NCI-H345 treated with DMSO at 0.1 percent for 48 hours (cell line): ENCODE measurements at regions not wholly inside any gene's neighbourhood (a gene's known extent, or its start where the extent isn't known, plus 50 kb on each side); places are given as distances from the start of the nearest gene placed in this dataset.
"Not testable (repeated sequence)": the region's sequence is repeated elsewhere in the genome, so short reads cannot be mapped to it uniquely, and the experiment has no call there.

Experiments
- DNase-seq: peaks from one replicate; lab custom pipeline; 2025; ENCODE audit not compliant: unreplicated experiment; lab: John Stamatoyannopoulos, UW

DNA sequence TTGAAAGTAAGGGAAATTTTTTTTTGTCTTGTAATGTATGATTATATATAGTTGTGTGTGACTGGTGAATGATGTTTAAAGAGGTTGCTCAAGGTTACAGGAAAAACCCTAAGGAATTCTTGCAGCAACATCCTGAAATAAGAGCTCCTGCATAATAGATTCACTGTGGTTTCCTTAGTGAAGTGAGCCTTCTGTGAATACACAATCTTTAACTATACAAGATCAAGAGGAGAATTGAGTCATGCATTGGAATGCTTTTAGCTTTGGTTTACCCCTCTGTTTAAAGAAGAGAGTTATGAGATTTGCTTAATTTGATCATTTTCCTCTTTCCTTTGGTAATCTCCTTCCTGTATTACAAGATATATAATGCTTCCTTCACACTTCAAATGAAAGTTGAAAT is 141.6 kb upstream of the EYA4 start:
- DNase-seq, result no peak

DNA sequence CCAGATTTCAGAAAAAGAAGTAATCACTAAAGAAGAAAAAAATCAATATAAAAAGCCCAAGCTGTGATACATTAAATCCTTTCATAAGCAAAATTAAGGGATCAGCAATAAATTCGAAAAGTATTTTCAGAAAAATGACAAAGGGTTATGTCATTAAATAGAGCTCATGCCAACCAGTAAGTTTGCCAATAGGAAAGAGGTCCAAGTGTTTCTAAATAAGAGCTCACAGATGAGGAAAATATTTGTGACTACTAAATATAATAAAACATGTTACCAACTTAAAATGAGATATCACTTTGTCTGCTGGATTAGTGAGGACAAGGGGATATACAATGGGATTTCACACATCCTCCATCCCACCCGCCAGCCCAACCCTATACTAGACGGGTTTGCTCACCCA is 140.3 kb upstream of the EYA4 start:
- DNase-seq, result no peak

DNA sequence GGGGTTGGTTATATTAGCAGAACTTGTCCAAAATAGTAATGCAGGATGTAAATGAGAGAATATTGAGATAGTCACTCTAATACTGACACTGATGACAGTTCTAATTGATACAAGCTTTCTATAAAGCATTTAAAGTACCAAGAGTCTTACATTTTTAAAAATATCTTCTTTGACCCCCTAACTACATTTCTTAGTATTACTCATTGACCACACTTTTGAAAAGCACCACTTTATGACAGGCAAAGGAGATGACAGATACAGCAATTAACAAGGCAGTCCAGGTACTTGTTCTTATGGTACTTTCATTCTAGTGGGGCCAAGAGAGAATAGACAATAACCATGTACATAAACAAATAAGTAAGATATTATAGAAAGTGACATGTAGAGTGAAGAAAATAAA is 139.4 kb upstream of the EYA4 start:
- DNase-seq, result no peak

DNA sequence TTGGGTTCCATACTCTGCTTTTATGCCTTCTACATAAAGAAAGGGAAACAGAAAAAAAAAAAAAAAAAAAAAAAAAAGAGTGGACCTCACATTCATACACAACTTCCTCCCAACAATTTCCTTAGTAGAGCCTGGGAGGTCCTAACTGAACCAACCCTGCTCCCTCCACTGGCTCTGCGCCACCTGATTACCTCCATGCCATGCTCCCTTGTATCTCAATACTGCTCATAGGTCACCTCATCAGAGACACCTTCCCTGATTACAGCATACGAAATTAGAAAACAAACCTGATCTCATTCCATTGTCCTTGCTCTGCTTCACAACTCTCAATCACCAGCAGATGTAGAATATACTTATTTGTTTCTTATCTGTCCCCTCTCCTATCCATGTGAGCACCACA is 134.2 kb upstream of the EYA4 start:
- no peak for DNase-seq

DNA sequence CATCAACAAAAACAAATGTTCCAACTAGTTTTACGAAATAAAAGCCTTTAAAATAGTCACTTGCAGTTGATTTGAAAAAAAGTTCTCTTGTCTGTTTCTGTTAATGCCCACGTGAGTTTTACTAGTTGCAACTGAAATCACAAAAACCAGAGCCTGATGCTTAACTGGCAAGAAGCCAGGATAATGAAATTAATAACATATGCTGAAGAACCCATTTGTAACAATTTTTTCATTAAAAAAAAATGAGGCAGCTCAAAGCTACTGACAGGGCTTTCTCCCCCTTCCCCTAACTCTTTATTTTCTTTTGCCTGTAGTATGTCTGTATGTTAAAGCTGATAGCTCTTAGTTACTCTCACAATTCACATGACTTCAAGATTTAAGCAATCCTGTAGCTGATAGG is 132.7 kb upstream of the EYA4 start:
- DNase-seq, result no peak

DNA sequence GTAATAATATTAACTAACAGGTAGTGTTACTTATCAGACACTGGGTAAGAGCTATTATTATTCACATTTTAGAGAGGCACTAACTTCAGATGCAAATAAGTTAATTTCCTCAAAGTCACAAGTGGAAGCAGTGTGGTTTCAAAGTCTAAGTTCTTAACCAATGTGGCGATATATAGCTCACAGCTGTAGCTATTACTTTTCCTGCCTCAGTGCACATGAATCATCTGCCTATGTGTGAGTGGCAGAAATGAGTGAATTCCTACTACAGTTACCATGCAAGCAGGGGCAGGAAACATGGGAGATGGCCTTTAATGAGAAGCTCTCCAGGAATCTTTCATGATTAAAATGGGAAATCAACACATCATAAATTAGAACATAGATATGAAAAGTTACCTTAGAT is 126.2 kb upstream of the EYA4 start:
- no peak for DNase-seq

DNA sequence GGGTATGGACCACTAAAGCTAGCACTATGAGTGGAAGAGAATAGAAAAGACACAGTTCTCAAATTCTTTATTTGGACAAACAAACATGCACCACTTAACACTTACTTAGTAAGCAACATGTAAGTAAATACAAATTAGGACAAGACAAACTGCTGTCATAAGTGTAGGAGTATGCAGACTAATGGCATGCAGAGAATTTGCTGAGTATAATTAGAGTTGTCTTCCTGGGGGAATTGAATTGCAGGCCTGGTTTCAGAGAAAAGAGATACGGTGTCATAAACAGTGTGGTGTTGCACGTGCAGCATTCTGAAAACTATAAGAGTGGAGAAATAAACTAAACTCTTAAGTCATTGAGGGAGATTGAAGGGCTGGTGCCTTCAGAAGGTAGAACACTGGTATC is 125.2 kb upstream of the EYA4 start:
- DNase-seq, result no peak

DNA sequence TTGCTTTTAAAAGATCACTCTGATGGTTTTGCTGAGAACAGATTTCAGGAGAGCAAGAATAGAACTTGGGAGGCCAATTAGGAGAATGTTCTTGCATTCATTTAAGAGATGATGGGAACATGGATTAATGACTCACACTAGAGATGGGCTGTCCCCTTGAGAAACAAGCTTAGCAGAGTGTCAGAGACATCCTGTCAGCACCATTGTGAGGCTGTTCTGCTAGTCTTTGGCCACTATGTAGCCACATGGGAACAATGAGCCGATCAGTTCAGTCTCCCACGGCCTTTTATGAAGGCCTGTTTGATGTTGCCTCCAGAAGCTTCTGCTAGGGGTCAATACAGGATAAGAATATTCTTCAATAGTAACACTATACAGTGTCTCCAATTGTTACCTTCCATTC is 113.0 kb upstream of the EYA4 start:
- no peak for DNase-seq

DNA sequence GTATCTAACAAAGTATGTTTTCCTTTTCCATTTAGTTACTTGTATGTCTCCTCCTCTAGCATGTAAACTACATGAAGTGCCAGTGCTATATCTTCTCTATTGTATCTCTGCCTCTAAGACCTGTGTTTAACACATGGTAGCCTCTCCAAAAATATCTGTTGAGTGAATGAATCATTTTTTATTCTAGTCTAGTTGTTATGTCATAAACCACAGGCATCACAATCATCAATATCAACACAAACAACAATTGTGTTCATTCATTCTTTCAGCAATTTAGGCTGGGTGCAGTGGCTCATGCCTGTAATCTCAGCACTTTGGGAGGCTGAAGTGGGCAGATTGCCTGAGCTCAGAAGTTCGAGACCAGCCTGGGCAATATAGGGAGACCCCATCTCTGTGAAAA is 111.6 kb upstream of the EYA4 start:
- no peak for DNase-seq

DNA sequence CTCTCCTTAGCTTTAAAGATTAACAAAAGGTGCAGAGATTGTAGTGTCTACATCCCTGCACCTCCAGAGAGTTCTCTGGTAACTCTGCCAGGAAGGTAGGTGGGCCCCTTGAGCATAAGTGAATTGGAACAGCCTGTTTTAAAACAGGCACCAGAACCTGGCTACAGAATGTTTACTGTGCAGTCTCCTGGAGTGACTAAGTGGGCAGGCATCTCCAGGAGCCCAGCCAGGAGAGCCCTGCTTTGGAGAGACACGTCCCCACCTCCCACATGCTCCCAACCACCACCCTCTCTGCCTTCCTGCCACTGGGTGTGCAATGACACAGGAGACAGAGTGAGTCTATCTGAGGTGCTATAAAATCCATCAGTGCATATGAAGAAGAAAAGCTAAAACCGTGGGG is 110.3 kb upstream of the EYA4 start:
- no peak for DNase-seq

DNA sequence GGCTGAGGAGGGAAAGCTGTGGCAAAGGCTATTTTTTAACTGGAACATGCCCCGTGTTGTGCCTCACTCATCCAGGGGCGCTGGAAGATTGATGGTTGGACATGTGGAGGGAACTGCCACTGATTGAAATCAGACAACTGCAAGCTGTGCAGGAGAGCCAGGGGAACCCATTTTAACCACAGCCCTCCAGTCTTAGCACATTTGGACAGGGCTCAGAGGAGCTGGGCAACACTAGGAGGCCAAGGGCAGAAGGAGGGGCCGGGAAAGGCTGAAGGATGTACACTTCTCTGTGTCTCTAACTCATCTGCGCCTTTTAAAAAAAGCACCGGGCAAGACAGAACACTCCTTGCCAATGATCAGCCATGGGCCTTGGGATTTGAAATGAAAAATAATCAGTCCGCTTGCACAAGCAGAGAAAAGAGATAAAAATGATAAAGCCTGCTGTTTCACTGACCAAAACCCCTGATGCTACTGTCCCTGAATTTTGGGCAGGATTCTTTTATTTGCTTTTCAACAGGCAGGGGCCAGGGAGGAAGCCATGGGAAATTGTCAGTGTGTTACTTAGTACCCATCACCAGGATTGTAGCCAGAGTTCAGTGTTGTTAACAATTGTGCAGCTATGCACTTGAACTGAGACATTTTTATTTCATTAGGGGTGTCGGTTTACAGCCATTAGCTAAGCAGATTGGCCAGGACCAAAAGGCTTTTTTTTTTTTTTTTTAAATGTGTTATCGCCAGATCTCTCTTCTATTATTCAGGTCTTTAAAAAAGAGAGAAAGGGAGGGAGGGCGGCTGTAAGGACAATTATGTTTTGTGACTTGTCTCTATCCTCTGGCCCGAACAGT is 109.3 kb upstream of the EYA4 start:
- DNase-seq, result no peak

DNA sequence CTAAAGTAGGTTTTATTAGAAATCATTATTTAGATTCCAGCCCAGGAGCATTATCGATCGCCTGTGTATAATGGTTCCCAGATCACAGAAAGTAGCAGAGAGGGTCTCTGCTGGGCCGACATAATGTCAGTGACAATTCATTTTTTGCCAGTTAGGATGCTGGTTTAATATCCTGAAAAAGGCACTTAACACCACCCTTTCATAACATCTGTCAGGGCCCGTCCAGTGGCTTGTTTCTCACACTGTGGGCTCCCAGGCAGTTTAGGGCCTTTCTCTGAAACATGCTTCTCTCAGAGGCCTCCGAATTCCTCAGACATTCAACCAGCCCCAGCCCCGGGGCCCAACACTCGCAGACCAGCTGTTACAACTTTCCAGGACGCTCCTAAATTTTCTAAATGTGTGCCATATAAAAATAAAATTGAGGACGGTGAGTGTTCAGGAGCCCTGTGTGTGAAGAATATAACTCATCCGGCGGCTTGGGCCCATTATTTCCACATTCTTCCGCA is 108.6 kb upstream of the EYA4 start:
- no peak for DNase-seq

DNA sequence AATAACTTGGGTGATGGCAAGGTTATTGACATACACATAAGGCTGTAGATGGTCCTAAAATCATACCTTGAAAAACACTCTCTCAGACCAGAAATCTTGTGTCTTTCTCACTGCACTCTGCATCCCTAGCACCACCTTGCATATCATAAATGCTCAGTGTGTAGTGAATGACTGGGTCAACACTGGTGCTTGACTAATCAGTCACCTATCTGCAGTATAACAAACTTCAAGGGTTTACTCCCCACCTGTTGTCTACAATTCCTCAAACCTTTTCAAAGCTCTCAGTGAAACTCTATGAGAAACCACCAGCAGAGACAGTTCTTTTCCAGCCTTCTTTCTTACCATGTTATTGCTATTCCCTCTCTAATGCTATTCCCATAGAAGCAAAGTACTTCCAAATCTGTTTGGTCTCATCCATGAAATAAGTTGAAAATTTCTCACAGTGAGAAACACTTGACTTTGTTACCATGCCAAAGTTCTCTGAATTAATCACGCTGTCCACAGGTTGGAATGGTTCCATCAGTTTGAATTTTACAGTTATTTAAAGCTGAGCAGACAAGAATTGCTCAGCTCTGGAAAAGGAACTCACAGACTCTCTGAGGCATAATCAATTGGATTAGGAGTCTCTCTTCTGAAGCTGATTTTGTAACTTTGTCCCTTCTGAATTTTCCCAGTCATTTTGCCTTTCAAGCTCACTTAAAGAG is 104.8 kb upstream of the EYA4 start:
- no peak for DNase-seq

DNA sequence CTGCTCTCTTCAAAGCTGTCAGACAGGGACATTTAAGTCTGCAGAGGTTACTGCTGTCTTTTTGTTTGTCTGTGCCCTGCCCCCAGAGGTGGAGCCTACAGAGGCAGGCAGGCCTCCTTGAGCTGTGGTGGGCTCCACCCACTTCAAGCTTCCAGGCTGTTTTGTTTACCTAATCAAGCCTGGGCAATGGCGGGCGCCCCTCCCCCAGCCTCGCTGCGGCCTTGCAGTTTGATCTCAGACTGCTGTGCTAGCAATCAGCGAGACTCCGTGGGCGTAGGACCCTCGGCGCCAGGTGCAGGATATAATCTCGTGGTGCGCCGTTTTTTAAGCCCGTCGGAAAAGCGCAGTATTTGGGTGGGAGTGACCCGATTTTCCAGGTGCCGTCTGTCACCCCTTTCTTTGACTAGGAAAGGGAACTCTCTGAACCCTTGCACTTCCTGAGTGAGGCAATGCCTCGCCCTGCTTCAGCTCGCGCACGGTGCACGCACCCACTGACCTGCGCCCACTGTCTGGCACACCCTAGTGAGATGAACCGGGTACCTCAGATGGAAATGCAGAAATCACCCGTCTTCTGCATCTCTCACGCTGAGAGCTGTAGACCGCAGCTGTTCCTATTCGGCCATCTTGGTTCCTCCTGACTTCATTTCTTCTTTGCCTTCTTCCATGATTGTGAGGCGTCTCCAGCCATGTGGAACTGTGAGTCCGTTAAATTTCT is 93.5 kb upstream of the EYA4 start:
- DNase-seq, result not testable (repeated sequence)

DNA sequence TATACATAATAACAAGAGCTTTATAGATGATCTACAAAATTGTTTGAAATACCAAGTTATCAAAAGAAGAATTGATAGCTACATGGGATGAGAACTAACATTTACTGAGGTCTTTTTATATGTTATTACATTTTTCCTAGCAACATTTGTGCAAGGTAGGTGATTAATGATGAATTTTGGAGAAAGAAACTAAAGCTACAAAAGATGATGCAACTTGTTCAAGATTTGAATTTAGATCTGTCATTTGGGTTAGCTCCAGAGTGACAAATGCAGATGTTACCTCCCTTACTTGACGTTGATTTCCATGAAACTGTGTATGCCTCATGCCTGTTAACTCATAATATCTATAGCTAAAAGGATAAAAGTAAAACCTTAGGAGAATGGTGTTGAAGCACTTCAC is 84.5 kb upstream of the EYA4 start:
- no peak for DNase-seq

DNA sequence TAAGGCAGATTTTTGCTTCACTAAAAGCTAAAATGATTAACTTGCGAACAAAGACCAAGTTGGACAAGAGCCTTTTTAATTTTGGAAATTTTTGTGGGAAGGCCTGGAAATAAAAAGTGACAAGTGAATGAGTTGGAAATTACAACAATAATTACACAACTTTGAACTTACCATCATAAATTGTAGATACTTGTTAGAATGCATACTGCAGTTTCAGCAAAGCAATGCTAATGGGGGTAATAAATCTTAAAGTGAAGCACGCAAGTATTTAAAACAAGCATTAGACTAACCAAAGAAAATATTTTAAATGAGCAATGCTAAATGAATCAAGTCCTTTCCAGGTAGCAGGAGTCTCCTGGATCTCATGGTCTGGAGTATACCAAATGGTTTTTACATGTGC is 83.2 kb upstream of the EYA4 start:
- no peak for DNase-seq

DNA sequence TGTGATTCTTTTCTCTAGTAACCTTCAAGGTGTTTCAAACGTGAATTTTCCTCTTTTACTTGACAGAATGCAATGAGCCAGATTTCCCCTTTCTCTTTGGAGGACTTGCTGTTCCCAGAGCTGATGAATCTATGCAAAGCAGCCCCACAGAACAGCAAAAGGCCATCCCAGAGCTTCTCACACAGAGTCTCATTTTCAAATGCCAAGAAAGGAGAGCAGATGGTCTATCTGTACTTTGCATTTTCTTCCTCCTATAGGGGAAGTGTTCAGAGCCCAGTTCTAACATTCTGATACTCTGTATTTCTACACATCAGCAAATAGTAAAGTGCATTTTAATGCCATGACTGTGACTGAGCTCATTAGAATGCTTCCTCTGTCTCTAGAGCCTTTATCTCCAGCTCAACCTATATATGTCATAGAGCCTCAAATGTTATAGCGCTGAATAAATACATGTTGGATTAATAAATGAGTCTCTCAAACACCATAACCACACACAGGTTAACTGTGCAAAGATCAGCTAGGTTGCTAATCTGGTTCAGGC is 81.8 kb upstream of the EYA4 start:
- no peak for DNase-seq

DNA sequence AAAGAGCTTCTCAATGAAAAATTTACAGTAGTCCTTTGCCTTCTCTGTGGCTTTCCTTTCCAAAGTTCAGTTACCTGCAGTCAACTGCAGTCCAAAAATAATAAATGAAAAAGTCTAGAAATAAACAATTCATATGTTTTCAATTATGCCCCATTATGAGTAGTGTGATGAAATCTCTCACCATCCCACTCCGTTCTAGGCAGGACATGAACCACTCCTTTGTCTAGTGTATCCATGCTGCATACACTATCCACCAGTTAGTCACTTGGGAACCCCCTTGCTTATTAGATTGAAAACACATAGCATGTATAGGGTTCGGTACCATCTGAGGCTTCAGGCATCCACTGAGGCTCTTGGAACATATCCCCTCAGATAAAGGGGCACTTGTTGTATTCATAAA is 80.6 kb upstream of the EYA4 start:
- DNase-seq, result no peak

DNA sequence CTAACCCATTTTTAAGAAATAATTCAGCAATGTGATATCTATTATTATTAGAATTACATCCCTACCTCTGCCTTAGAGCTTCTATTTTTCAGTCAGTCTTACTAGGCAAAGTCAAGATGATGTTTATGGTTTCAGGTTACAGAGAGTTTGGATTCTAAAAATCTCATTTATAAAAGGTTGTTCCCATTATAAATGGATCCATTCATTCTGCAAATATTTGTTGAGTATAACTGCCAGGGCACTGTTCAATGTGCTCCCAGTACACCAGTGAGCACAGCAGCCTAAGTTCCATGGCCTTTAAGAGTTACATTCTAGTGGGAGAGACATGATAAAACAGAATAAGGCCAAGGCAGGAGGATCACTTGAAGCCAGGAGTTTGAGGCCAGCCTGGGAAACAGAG is 75.9 kb upstream of the EYA4 start:
- no peak for DNase-seq

DNA sequence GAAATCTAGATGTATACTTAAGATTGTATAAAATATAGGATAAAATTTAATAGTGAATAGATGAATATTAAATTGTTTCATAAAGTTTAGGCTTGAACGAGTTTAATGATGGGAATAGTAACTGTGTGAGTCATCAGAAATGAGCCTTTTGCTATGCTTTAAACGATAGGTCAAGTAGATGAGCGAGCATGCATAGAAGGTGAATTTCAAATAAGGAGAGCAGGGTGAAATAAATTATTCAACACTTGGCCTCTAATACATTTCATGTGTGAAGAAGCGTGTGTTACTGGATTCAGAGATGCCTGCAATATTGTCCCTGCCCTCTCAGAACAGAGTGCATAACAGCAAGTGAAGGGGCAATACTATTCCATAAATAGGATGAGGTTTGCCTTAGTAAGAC is 74.4 kb upstream of the EYA4 start:
- no peak for DNase-seq

DNA sequence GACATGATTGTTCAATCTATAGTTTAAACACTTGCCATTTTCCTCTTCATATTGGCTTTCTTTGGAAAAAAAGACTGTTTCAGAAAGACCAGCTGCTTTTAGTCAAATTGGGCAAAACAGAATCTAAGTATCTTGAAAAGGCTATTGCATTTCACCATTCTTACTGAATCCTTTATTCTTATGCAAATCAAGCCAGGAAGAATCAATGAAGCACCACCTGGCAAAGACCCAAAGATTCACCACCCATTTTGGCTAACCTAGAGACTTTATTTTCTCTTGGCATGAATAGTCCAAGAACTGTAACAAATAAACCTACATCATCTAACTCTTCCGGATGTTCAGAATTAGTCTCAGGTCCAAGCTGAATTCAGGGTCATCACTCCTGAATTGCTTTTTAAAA is 71.3 kb upstream of the EYA4 start:
- no peak for DNase-seq

DNA sequence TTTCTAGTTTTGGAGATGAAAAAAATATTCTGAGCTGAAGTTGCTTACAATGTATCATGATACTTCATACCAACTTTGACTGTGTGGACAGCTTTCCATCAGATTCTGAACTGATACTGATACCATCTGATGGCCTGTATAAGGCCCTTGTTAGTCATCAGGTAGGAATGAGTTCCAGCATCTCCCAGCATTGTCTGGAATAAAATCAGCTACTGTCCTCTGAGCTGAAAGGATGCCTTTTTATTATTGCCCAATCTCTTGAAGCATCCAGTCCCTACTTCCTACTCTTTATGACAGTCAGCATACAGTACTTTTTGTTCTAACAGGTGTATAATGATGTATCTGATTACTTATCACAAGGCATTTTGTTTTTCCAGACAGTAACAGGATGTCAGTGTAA is 70.6 kb upstream of the EYA4 start:
- no peak for DNase-seq
